B cell (primary cell): ENCODE measurements at regions not wholly inside any gene's neighbourhood (a gene's known extent, or its start where the extent isn't known, plus 50 kb on each side); places are given as distances from the start of the nearest gene placed in this dataset.

Experiments
- ATAC-seq: fragments of 200-7000 bp; cut with Tn5 transposase; one replicate; pipeline ENCODE4 v1.10.0; 2021; ENCODE audit warnings: low read depth, mild to moderate bottlenecking, moderate number of reproducible peaks, moderate library complexity
- CTCF ChIA-PET: fragments of 350-600 bp; sonication (Branson Sonifier 250); formaldehyde crosslinking; loops from one replicate; lab custom pipeline; 2021; ENCODE audit warnings: antibody characterized with exemption, inconsistent platforms; lab: Charles Lee
- POLR2A ChIA-PET: fragments of 350-600 bp; sonication (Branson Sonifier 250); formaldehyde crosslinking; loops from one replicate; lab custom pipeline; 2021; ENCODE audit warnings: antibody characterized with exemption; lab: Charles Lee
- DNase-seq: peaks from one replicate; pipeline ENCODE4 v3.0.0; 2013
- H2AFZ ChIP-seq: 2 replicates; pipeline ENCODE4 v1.6.1; 2012; ENCODE audit warnings: mild to moderate bottlenecking, low read depth, low read length; ENCODE audit not compliant: insufficient read depth, poor library complexity, severe bottlenecking
- H3K27ac ChIP-seq, 2 donors: 1 replicate in 1 of 2; 2 replicates in 1 of 2; pipeline ENCODE4 v1.5.1; 2012 to 2013; ENCODE audit warnings: low read length in 2 of 2, mild to moderate bottlenecking in 2 of 2, moderate library complexity in 1 of 2
- H3K27me3 ChIP-seq, 4 experiments: fragments of 200-600 bp in 1 of 4; sonication (generic) in 1 of 4; replicated peaks in 1 of 4; 1 replicate in 2 of 4; 2 replicates in 2 of 4; pipeline versions ENCODE4 v1.6.1 to v1.7.0; 2013 to 2016; ENCODE audit warnings: low read length in 3 of 4, mild to moderate bottlenecking in 2 of 4, mixed read lengths in 1 of 4, moderate library complexity in 1 of 4; ENCODE audit not compliant: insufficient read depth in 4 of 4, control insufficient read depth in 3 of 4; ENCODE audit errors: control extremely low read depth in 1 of 4
- H3K36me3 ChIP-seq, 2 experiments: replicated peaks in 1 of 2; 1 replicate in 1 of 2; 2 replicates in 1 of 2; pipeline versions ENCODE4 v1.6.1 to v1.7.1; 2013; ENCODE audit warnings: low read length in 1 of 2; ENCODE audit not compliant: insufficient read depth in 2 of 2, control insufficient read depth in 1 of 2; ENCODE audit errors: control extremely low read depth in 1 of 2, extremely low read depth in 1 of 2
- H3K4me1 ChIP-seq, 2 donors: fragments of 200-600 bp in 1 of 2; sonication (generic) in 1 of 2; 1 replicate in 1 of 2; 2 replicates in 1 of 2; pipeline versions ENCODE4 v1.5.1 to v1.6.1; 2013 to 2017; ENCODE audit warnings: low read length in 2 of 2; ENCODE audit not compliant: control insufficient read depth in 2 of 2, insufficient read depth in 2 of 2
- H3K4me2 ChIP-seq: replicated peaks from 2 replicates; pipeline ENCODE3; 2012; ENCODE audit warnings: mild to moderate bottlenecking, low read depth, low read length; ENCODE audit not compliant: poor library complexity, severe bottlenecking
- H3K4me3 ChIP-seq, 5 experiments: fragments of 200-600 bp in 1 of 5; sonication (generic) in 1 of 5; 1 replicate in 3 of 5; 2 replicates in 2 of 5; pipeline versions ENCODE4 v1.5.1 to v1.7.0; 2011 to 2016; ENCODE audit warnings: low read length in 4 of 5, mild to moderate bottlenecking in 4 of 5, low read depth in 2 of 5, control low read depth in 1 of 5, moderate library complexity in 1 of 5; ENCODE audit not compliant: insufficient read depth in 1 of 5; ENCODE audit errors: control extremely low read depth in 1 of 5, extremely low read depth in 1 of 5
- H3K79me2 ChIP-seq: fragments of 200-600 bp; sonication (generic); one replicate; pipeline ENCODE4 v1.6.0; 2016; ENCODE audit warnings: low read length; ENCODE audit not compliant: control insufficient read depth, insufficient read depth
- H3K9ac ChIP-seq: fragments of 200-600 bp; sonication (generic); 2 replicates; pipeline ENCODE4 v1.6.1; 2017; ENCODE audit warnings: mild to moderate bottlenecking, low read length, moderate library complexity
- H3K9me3 ChIP-seq, 3 donors: one replicate each; pipeline versions ENCODE4 v1.6.1 to v1.7.1; 2013; ENCODE audit warnings: low read length in 2 of 3; ENCODE audit not compliant: control insufficient read depth in 2 of 3, insufficient read depth in 1 of 3; ENCODE audit errors: control extremely low read depth in 1 of 3
- H4K20me1 ChIP-seq: 2 replicates; pipeline ENCODE4 v1.6.0; 2012; ENCODE audit warnings: mild to moderate bottlenecking, low read length; ENCODE audit not compliant: insufficient read depth, control insufficient read depth, poor library complexity, severe bottlenecking
- H3K27ac Mint-ChIP-seq: one replicate; pipeline ENCODE4 v1.8.0; 2021; ENCODE audit warnings: mixed read lengths
- H3K27me3 Mint-ChIP-seq: one replicate; pipeline ENCODE4 v1.8.0; 2021; ENCODE audit warnings: mixed read lengths
- H3K4me1 Mint-ChIP-seq: one replicate; pipeline ENCODE4 v1.8.0; 2021; ENCODE audit warnings: mixed read lengths
- H3K4me3 Mint-ChIP-seq: one replicate; pipeline ENCODE4 v1.8.0; 2021; ENCODE audit warnings: mixed read lengths
- H3K9me3 Mint-ChIP-seq: one replicate; pipeline ENCODE4 v1.8.0; 2022; ENCODE audit warnings: mixed read lengths; ENCODE audit not compliant: insufficient read depth
- CTCF ChIP-seq: fragments of 200-600 bp; IDR thresholded peaks from one replicate; pipeline ENCODE4 v1.8.0; 2022; ENCODE audit warnings: antibody characterized with exemption, mild to moderate bottlenecking
- EZH2 ChIP-seq: IDR thresholded peaks from 2 replicates; pipeline ENCODE4 v1.6.1; 2012; ENCODE audit warnings: borderline replicate concordance, low read depth, mild to moderate bottlenecking, moderate library complexity, low read length; ENCODE audit not compliant: insufficient read depth, poor library complexity, severe bottlenecking
- WGBS: methylation state at CpG from one replicate; pipeline ENCODE4 v1.1.5; 2013; ENCODE audit warnings: missing lambda C conversion rate; ENCODE audit not compliant: insufficient coverage; 5-methylcytosine and 5-hydroxymethylcytosine counted together
- intact Hi-C: fragments of 100-400 bp; cut with micrococcal nuclease; formaldehyde crosslinking; loops from one replicate; pipeline ENCODE4 v1.10.0; 2022

DNA sequence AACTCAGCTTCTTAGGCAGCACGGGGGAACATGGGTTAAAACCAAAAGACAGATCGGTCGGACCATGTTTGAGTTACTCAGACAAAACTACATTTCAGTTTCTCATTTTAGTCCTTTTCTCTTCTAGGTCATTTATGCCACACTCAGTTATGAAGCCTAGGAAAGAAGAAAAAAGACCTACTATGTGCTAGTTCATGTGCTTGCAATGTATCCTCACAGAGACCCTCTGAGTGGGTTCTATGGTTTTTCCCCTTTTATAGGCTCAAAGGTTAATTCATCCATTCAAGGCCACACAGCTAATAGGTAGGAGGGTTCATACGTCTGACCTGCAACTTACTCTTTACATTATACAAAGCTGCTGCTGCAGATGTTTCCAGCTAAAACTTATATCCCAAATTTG is 104.7 kb upstream of the ZNF438 start:
- H3K79me2 ChIP-seq: no peaks in the 10 kb centered on the region
- intact Hi-C loops: loop anchor here (10.0 kb wide), 1 partner anchor 628 kb away; no protein-coding TSS in a partner anchor
- WGBS: 97% methylated on average over 3 of the region's 4 CpGs
- H3K4me2 ChIP-seq: no peak overlapping the region
- ATAC-seq (no peak), DNase-seq (no peak)
- H3K9ac ChIP-seq: no peak overlapping the region
- H3K4me3 ChIP-seq: no peak overlapping the region
- H3K9me3 ChIP-seq: no peaks in the 10 kb centered on the region
- H3K27me3 Mint-ChIP-seq: no peaks in the 10 kb centered on the region
- H3K27ac Mint-ChIP-seq: no peak overlapping the region
- H3K27me3 ChIP-seq: no peaks in the 10 kb centered on the region
- no peaks in the 10 kb centered on the region for H3K9me3 Mint-ChIP-seq
- no peak overlapping the region for H3K4me3 Mint-ChIP-seq
- H3K36me3 ChIP-seq: no peaks in the 10 kb centered on the region
- peaks cover 24% of the 10 kb centered on the region for H3K4me1 Mint-ChIP-seq
- TF ChIP-seq EZH2 (no peak), CTCF (no peak)
- ChIA-PET POLR2A (no interaction called here), CTCF (no interaction called here)
- H3K27ac ChIP-seq: no peak overlapping the region
- no peaks in the 10 kb centered on the region for H4K20me1 ChIP-seq
- H2AFZ ChIP-seq: no peak overlapping the region
- peaks cover 8 to 13% of the 10 kb centered on the region in 2 donors for H3K4me1 ChIP-seq

- H3K4me2 ChIP-seq: no peak overlapping the region
- no peaks in the 10 kb centered on the region for H3K9me3 ChIP-seq
- no peak for TF ChIP-seq CTCF
- no peak for TF ChIP-seq EZH2
- H3K27me3 ChIP-seq: no peaks in the 10 kb centered on the region
- peak overlapping the region; percentile 44 for H2AFZ ChIP-seq
- no peak overlapping the region for H3K4me3 ChIP-seq
- Mint-ChIP-seq H3K9me3 (no peaks in the 10 kb centered on the region), H3K27me3 (no peaks in the 10 kb centered on the region), H3K4me3 (no peak overlapping the region), H3K27ac (no peak overlapping the region), H3K4me1 (peaks cover 24% of the 10 kb centered on the region)
- ATAC-seq (no peak), DNase-seq (no peak)
- no peak overlapping the region for H3K27ac ChIP-seq
- intact Hi-C loops: loop anchor here (10.0 kb wide), 1 partner anchor 628 kb away; no protein-coding TSS in a partner anchor
- POLR2A ChIA-PET: no interaction called here
- H3K36me3 ChIP-seq: no peaks in the 10 kb centered on the region
- no peaks in the 10 kb centered on the region for H4K20me1 ChIP-seq
- H3K4me1 ChIP-seq: peaks cover 8 to 13% of the 10 kb centered on the region in 2 donors
- no peaks in the 10 kb centered on the region for H3K79me2 ChIP-seq
- no peak overlapping the region for H3K9ac ChIP-seq
- CTCF ChIA-PET: no interaction called here
- WGBS: no CpG with 5 or more reads among the region's 9 CpGs
Observed at GRCh38 chr10:31136930-31137885, 105.5 kb upstream of the ZNF438 start.
